GM19239 (cell line): ENCODE measurements at regions not wholly inside any gene's neighbourhood (a gene's known extent, or its start where the extent isn't known, plus 50 kb on each side); places are given as distances from the start of the nearest gene placed in this dataset.
"Not testable (repeated sequence)": the region's sequence is repeated elsewhere in the genome, so short reads cannot be mapped to it uniquely, and the experiment has no call there.

Experiments used
- DNase-seq: peaks from one replicate; pipeline ENCODE4 v3.0.0; 2011; ENCODE audit warnings: low spot score; ENCODE audit not compliant: insufficient read length
- FAIRE-seq: peaks from 2 replicates; lab custom pipeline; 2011; peaks lifted over from hg19 to GRCh38; lab: Jason Lieb, UNC

DNA sequence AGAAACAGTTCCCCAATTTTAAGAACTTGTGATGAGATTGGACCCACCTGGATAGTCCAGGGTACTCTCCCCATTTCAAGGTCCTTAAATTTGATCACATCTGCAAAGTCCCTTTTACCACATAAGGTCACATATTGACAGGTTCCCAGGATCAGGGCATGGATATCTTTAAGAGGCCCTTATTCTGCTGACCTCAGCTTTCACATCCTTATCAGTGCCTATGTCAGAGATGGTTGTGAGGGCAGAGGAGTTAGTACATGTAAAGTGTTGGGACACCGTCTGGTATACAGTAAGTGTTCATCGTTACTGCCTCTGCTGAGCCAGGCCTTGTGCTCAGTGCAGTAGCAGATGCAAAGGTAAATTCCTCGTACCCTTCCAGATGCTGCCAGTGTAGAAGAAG is 375.4 kb upstream of the ASIC2 start:
- FAIRE-seq (no peak), DNase-seq (no peak)

DNA sequence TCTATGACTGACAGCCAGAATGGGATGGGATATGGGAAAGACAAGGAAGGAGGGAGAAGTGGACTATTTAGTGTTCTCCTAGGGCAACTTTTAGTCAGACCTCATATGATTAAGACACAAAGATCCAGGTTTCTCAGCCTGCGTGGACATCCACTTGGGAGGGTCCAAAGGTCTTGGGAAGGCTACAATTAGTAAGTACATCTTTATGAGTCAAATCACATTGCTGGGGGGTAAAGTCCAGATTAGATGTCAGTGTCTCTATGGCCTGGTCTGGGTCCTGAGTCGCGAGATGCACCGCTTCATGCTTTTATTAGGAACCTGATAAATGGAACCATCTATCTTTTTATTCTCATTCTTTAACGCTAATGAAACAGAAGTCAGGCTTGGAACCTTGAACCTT is 378.4 kb upstream of the ASIC2 start:
- FAIRE-seq (no peak), DNase-seq (no peak)

DNA sequence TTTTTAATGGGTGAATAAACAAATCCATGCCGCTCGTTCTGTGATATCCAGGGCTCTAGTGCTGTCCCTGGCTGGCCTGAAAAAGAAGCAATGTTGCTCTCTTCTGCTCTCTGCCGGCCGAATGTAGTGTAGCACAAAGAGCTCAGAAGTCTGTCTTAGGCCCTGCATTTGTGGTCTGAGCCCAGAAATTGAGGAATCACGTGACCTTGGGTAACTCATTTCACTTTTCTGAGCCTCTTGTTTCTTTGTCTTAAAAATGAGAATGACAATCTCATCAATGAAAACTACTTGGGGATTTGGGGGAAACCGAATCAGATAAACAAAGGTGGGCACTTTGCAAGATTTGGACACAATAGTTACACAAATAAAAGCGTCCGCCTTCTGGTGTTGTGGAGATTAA is 381.6 kb upstream of the ASIC2 start:
- DNase-seq (peak; percentile 31), FAIRE-seq (peak; percentile 58)

DNA sequence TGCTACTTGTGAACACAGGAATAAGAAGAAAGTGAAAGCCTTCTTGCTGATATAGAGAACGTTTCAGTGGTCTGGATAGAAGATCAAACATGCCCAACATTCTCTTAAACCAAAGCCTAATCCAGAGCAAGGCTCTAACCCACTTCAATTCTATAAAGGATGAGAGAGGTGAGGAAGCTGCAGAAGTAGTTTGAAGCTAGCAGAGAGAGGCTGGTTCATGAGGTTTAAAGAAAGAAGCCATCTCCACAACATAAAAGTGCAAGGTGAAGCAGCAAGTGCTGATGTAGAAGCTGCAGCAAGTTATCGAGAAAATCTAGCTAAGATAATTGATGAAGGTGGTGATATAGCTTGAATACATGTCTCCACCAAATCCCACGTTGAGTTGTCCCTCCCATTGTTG is 383.3 kb upstream of the ASIC2 start:
- FAIRE-seq, result no peak

DNA sequence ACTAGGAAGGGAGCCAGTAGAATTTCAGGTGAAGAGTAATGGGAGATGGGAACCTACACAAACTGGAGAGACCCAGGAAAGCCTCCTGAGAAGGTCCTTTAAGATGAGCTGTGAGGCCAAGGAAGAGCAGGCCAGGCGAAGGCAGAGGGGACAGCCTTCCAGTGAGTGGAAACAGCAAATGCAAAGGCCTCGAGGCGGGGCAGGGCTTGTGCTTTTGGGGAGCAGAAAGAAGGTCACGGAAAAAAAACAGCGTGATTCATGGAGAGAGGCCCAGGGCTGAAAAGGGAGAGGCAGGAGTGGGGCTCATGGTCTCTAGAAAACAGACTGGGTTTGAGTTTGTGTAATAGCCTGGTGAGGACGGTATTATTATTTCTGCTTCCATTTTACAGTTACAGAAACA is 386.5 kb upstream of the ASIC2 start:
- FAIRE-seq (no peak), DNase-seq (no peak)

More for the DNA sequence above, 383.3 kb upstream of the ASIC2 start:
- DNase-seq, result no peak

- FAIRE-seq (no peak), DNase-seq (no peak)
Observed at GRCh38 chr17:33680472-33680871, 387.4 kb upstream of the ASIC2 start.

DNA sequence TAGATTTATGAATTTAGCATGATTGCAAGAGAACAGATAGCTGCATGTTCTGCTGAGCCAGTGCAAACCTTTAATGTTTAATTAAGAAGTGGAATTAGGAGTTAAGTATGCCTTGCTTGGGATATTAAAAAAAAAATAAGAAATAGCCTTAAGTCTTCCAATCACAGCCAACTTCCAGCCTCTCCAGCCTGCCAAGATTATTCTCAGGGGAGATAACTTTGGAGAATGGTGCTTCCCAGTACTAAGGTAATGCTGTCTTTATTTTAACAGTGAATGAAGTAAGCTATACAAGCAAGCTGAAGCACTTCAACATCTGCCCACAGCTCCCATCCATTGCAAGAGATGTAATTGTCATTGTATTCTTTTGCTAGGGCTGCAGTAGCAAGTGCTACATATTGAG is 389.5 kb upstream of the ASIC2 start:
- DNase-seq (no peak), FAIRE-seq (no peak)

DNA sequence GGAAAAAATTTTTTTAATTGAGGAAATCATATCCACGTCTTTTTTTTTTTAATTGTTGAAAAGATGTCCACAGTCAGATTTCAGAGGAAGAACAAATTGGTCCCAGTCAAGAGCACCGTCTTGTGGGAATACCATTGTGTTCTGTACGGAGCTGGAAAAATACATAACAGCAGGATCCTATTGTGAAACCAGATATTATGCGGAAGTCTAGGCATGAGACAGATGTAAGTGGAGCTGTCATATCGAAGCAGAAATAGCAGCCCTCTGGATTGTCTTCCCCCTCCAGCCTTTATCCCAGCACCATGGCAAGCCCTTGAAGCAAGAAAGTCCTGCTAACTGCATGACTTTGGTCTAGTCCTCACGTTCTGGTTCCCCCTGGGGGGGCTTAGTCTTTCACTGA is 391.6 kb upstream of the ASIC2 start:
- FAIRE-seq, result no peak
- no peak for DNase-seq

DNA sequence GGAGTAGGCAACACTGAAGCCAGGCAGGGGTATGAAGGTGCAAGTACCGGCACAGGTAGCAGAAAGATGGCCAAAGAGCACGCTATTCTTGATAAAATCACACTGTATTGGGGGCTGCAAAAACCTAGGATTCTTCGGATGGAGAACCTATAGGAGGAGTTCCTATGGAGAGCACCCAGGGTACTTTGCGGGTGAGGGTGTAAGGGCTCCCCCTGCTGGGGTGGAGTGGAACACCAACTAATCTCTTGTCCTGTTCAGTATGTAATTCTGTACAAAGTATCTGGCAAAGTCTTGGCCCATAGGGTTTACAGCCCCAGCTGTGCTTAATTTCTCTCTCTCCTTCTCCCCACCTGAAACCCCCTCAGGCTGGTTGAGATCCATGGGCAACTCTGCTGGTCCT is 393.1 kb upstream of the ASIC2 start:
- DNase-seq (no peak), FAIRE-seq (no peak)

DNA sequence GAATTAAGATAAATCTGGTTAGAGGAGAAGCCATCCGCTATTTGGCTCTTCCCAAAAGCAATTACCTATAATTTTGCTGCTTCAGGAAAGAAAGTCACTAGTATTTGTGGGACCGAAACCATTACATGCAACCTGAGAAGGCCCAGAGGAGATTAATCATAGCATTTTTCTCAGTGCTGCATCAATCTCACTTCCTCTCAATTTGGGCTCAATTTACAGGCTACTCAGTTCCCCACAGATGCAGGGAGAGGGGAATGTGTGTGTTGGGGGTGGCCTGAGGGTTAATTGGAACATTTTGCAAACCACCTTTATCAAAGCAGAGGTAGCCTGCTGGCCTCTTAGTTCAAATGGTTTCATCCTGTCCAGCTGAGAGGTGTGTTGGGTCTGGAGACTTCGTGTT is 394.7 kb upstream of the ASIC2 start:
- no peak for FAIRE-seq

GRCh38 chr17:33688771-33689170 is 395.7 kb upstream of the ASIC2 start:
- FAIRE-seq (no peak), DNase-seq (no peak)

More for the DNA sequence above, 394.7 kb upstream of the ASIC2 start:
- no peak for DNase-seq

DNA sequence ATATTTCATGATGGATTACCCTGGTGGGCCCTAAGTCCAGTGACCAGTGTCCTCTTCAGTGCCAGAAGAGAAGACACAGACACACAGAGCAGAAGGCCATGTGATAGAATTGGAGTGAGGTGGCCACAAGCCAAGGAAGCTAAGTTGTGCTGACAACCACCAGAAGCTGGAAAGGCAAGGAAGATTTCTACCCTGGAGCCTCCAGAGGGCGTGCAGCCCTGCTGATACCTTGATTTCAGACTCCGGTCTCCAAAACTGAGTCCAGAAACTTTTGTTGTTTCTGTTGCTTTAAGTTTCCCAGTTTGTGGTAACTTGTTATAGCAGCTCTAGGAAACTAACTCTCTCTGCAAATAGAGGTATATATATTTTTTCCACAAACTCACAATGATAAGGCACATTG is 396.6 kb upstream of the ASIC2 start:
- DNase-seq (no peak), FAIRE-seq (no peak)

DNA sequence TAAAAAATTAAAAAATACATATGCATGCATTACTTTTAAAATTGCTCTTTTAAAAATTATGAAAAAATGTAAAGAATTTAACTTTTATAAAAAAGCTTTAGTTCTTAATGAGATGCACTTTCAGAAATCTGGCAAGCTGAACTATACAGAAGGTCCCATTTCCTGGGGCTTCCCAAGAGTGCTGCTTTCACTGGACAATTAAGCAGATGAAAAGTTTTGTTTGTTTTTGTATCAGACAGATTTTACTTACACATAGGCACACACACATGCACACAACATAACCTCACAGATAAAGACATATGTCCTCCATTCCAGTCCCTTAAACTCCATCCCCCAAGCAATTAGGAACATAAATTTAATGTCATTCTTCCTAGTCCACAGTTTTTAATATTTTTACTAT is 402.3 kb upstream of the ASIC2 start:
- no peak for FAIRE-seq
- no peak for DNase-seq

DNA sequence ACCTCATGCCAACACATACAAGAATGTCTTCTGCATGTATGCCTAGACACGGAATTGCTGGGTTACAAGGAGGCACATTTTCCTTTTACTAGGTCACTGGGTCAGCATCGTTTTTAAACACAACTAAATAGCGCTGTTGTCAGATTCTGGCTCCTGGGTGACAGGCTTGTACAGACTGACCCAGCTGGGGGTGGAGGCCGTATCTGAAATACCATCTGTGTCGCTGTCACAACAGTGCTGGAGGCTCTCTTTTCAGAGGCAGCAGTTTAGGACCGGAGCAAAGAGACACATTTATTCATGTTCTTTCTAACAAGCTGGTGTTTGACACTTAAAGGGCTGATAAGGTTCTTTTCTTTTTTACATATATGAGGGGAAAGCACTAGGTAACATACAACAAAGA is 403.0 kb upstream of the ASIC2 start:
- FAIRE-seq (no peak), DNase-seq (no peak)

- FAIRE-seq (no peak), DNase-seq (no peak)
Observed at GRCh38 chr17:33697557-33697956, 404.5 kb upstream of the ASIC2 start.

DNA sequence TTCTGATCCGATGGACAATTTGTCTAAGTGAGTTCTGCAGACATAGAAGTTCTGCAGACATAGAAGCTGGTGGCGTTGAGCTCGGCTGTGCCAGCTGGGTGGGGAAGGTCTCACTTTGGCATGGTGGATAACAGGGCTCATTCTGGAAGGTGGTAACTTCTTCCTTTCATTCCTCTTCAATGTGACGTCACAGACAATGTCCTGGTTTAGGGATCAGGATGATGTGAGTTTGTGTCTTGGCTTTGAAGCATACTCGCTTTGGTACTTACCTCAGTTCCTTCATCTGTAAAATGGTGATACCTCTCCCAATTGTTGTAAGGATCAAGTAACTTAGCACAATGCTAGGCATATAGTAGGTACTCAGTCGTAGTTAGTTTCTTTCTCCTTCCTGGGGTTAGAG is 408.8 kb upstream of the ASIC2 start:
- FAIRE-seq (no peak), DNase-seq (no peak)

DNA sequence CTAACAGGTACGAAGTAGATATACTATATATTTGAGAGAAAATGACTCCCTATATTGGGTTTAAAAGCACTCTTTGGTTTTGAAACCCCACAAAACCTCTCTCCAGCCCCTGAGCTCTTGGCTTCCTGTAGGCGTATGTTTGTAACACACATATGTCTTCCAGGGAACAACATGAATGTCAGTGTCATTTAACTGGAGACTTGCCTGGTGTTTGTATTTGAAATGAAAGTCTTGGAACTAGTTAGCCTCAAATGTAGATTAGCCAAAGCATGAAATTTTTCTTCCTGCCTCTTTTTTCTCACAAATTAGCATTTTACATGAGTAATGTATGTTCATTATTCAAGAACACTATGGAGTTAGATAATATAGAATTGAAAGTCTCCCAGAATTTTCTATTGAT is 411.8 kb upstream of the ASIC2 start:
- no peak for FAIRE-seq
- DNase-seq, result no peak

GRCh38 chr17:33709881-33710280 is 416.8 kb upstream of the ASIC2 start:
- no peak for FAIRE-seq
- no peak for DNase-seq

GRCh38 chr17:33712120-33712519 is 419.0 kb upstream of the ASIC2 start:
- FAIRE-seq, result no peak
- DNase-seq, result no peak

DNA sequence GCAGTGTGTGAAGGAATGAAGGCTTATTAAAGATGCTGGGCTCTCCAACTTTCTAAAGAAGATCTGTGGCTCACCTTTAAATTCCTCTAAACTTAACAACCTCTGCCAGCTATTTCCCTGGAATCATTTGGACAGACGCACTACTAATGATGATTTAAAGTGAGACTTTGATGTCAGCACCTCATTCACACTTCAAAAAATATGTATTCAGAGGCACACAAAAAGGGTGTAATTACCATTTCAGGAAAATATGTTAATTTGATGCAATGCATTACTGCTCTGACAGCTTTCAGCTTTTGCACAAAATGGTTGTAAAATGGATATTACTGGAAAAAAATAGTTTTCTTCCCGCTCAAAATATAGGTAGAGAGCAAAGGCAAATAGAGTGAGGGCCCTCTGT is 423.9 kb upstream of the ASIC2 start:
- no peak for DNase-seq
- no peak for FAIRE-seq

DNA sequence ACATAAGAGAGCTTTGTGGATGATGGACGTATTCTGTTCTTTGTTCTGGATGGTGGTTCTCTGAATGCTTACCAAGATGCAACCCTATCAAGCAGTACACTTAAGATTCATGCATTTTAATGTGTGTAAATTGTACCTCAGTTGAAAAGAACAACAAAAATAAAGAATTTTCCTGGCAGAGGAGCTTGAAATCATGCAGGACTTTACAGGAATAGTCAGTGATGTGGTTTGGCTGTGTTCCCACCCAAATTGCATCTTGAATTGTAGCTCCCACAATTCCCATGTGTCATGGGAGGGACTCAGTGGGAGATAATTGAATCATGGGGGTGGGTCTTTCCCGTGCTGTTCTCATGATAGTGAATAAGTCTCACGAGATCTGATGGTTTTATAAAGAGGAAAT is 430.6 kb upstream of the ASIC2 start:
- DNase-seq, FAIRE-seq: not testable (repeated sequence)

DNA sequence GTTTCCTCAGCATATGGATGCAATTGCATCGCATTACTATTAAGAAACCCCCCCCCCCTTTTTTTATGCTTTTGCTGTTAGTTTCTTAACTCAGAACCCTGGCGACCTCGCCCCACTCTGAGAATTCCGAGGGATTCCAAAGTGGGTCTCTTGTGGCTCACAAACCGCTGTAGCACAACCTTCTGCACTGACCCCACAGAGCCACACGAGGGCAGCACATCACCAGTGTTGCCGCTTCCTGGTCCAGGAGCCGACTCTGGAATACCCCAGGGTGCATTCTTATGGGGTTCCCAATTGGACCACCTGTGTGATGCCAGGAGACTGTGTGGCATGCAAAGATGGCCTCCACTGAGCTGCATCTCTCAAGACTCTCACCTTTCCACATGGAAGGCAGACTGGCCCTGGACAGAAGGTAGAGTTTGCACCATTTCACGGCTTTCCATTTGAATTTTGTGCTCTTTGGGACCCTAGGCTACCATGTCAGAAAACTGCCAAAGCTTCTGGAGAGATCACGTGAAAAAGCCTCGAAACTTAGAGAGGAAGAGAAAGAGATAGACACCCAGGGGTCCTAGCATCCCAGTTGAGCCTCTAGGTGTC is 432.7 kb upstream of the ASIC2 start:
- peak; percentile 26 for DNase-seq
- FAIRE-seq, result no peak

DNA sequence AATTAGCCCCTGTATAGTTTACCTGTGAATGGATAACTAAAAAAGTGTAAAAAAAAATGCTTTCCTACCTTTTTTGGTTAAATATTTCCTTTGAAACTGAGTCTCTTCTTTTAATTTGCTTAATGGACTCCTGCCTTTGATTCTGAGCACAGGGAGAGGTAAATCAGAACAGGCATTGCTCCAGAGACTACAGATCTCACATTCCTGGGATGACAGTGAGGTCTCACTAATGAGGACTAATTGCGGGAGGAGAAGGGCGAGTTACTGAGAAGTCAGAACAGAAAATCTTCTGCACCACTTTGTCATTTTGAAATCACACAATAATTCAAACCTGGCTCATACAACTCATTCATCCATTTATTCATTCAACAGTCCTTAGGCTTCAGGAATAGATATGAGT is 437.0 kb upstream of the ASIC2 start:
- no peak for FAIRE-seq

More for the DNA sequence above, 437.0 kb upstream of the ASIC2 start:
- no peak for DNase-seq
